ENCODE measurements at regions not wholly inside any gene's neighbourhood (a gene's known extent, or its start where the extent isn't known, plus 50 kb on each side); places are given as distances from the start of the nearest gene placed in this dataset.

- H3K9me3 ChIP-seq (ENCODE audit: control insufficient read depth, insufficient read depth, low read length): no peaks in the 10 kb centered on the region
- ChIA-PET POLR2A (no interaction called here), CTCF (no interaction called here)
- no peak for TF ChIP-seq CTCF (IDR thresholded peaks at IDR 0.05; ENCODE audit: low read depth, low read length)
- no peak overlapping the region for H3K4me3 ChIP-seq (ENCODE audit: low read depth, low read length)
- peaks cover 3% of the 10 kb centered on the region for H3K27me3 ChIP-seq (ENCODE audit: control insufficient read depth, insufficient read depth, low read length)
- no peak for DNase-seq (ENCODE audit: low read depth, low spot score)
- H3K27ac ChIP-seq (ENCODE audit: low read depth, low read length): no peak overlapping the region
Observed at GRCh38 chr4:151968643-151969042, 207.8 kb upstream of the GATB start.

GRCh38 chr4:151967074-151967473 is 206.3 kb upstream of the GATB start:
- ChIA-PET CTCF (no interaction called here), POLR2A (no interaction called here)
- no peaks in the 10 kb centered on the region for H3K9me3 ChIP-seq (ENCODE audit: control insufficient read depth, insufficient read depth, low read length)
- no peak for TF ChIP-seq CTCF (IDR thresholded peaks at IDR 0.05; ENCODE audit: low read depth, low read length)
- H3K27me3 ChIP-seq (ENCODE audit: control insufficient read depth, insufficient read depth, low read length): peaks cover 3% of the 10 kb centered on the region
- no peak for DNase-seq (ENCODE audit: low read depth, low spot score)
- H3K4me3 ChIP-seq (ENCODE audit: low read depth, low read length): no peak overlapping the region
- H3K27ac ChIP-seq (ENCODE audit: low read depth, low read length): no peak overlapping the region

GRCh38 chr4:151962138-151962823 is 201.5 kb upstream of the GATB start:
- no peaks in the 10 kb centered on the region; the same call in 1 of the 2 replicates for H3K9me3 ChIP-seq (ENCODE audit: control insufficient read depth, insufficient read depth, low read length)
- no peak overlapping the region for H3K4me3 ChIP-seq (ENCODE audit: low read depth, low read length)
- no peak overlapping the region for H3K27ac ChIP-seq (ENCODE audit: low read depth, low read length)
- ChIA-PET CTCF (no interaction called here), POLR2A (no interaction called here)
- TF ChIP-seq CTCF (IDR thresholded peaks at IDR 0.05; ENCODE audit: low read depth, low read length): no peak
- no peaks in the 10 kb centered on the region for H3K27me3 ChIP-seq (ENCODE audit: control insufficient read depth, insufficient read depth, low read length)
- DNase-seq (ENCODE audit: low read depth, low spot score): no peak

GRCh38 chr4:151961456-151961855 is 200.6 kb upstream of the GATB start:
- H3K27me3 ChIP-seq (ENCODE audit: control insufficient read depth, insufficient read depth, low read length): no peaks in the 10 kb centered on the region
- POLR2A ChIA-PET: no interaction called here
- no peaks in the 10 kb centered on the region; the same call in 1 of the 2 replicates for H3K9me3 ChIP-seq (ENCODE audit: control insufficient read depth, insufficient read depth, low read length)
- no peak overlapping the region for H3K27ac ChIP-seq (ENCODE audit: low read depth, low read length)
- CTCF ChIA-PET: no interaction called here
- no peak for DNase-seq (ENCODE audit: low read depth, low spot score)
- no peak overlapping the region for H3K4me3 ChIP-seq (ENCODE audit: low read depth, low read length)
- TF ChIP-seq CTCF (IDR thresholded peaks at IDR 0.05; ENCODE audit: low read depth, low read length): no peak

- POLR2A ChIA-PET: no interaction called here
- H3K27ac ChIP-seq (ENCODE audit: low read depth, low read length): no peak overlapping the region
- no peak for DNase-seq (ENCODE audit: low read depth, low spot score)
- TF ChIP-seq CTCF (IDR thresholded peaks at IDR 0.05; ENCODE audit: low read depth, low read length): no peak
- CTCF ChIA-PET: no interaction called here
- H3K4me3 ChIP-seq (ENCODE audit: low read depth, low read length): no peak overlapping the region
- H3K9me3 ChIP-seq (ENCODE audit: control insufficient read depth, insufficient read depth, low read length): no peaks in the 10 kb centered on the region; the same call in 1 of the 2 replicates
- H3K27me3 ChIP-seq (ENCODE audit: control insufficient read depth, insufficient read depth, low read length): no peaks in the 10 kb centered on the region
Observed at GRCh38 chr4:151960449-151961230, 199.8 kb upstream of the GATB start.

All from AG04450 (cell line).